Eye (tissue), 1 donor: ENCODE measurements at regions not wholly inside any gene's neighbourhood (a gene's known extent, or its start where the extent isn't known, plus 50 kb on each side); places are given as distances from the start of the nearest gene placed in this dataset.

Experiments
- DNase-seq: peaks from one replicate; pipeline ENCODE4 v3.0.0-alpha.2; 2015

GRCh38 chr4:63618883-63619718 lies 790.1 kb downstream of the TECRL start:
- DNase-seq, result peak; percentile 7

GRCh38 chr4:63607169-63607872 lies 801.9 kb downstream of the TECRL start:
- no peak for DNase-seq

GRCh38 chr4:63589796-63590195 lies 819.5 kb downstream of the TECRL start:
- DNase-seq, result no peak

GRCh38 chr4:63583561-63583960 lies 825.7 kb downstream of the TECRL start:
- no peak for DNase-seq

- no peak for DNase-seq
Observed at GRCh38 chr4:63583007-63583406, 826.2 kb downstream of the TECRL start.

- no peak for DNase-seq
Observed at GRCh38 chr4:63580796-63581475, 828.3 kb downstream of the TECRL start.

- DNase-seq, result no peak
Observed at GRCh38 chr4:63578383-63578782, 830.9 kb downstream of the TECRL start.

- no peak for DNase-seq
Observed at GRCh38 chr4:63566658-63567057, 842.6 kb downstream of the TECRL start.

- peak; percentile 25 for DNase-seq
Observed at GRCh38 chr4:63563288-63564014, 845.8 kb downstream of the TECRL start.

GRCh38 chr4:63558709-63559108 lies 850.5 kb downstream of the TECRL start:
- DNase-seq, result no peak

GRCh38 chr4:63556332-63556731 lies 852.9 kb downstream of the TECRL start:
- no peak for DNase-seq

GRCh38 chr4:63553123-63553522 lies 856.1 kb downstream of the TECRL start:
- no peak for DNase-seq

GRCh38 chr4:63541828-63542227 lies 867.4 kb downstream of the TECRL start:
- DNase-seq, result no peak

GRCh38 chr4:63529581-63530337 lies 879.5 kb downstream of the TECRL start:
- no peak for DNase-seq

- DNase-seq, result peak; percentile 71
Observed at GRCh38 chr4:63528256-63528991, 880.8 kb downstream of the TECRL start.

- no peak for DNase-seq
Observed at GRCh38 chr4:63526251-63526650, 883.0 kb downstream of the TECRL start.

- DNase-seq, result no peak
Observed at GRCh38 chr4:63524764-63525163, 884.5 kb downstream of the TECRL start.

- peak; percentile 37 for DNase-seq
Observed at GRCh38 chr4:63505714-63506460, 903.4 kb downstream of the TECRL start.

- no peak for DNase-seq
Observed at GRCh38 chr4:63493265-63493664, 916.0 kb downstream of the TECRL start.

GRCh38 chr4:63492515-63492914 lies 916.7 kb downstream of the TECRL start:
- no peak for DNase-seq

GRCh38 chr4:63464393-63464792 lies 944.9 kb downstream of the TECRL start:
- DNase-seq, result no peak
